Ishikawa (cell line): ENCODE measurements at regions not wholly inside any gene's neighbourhood (a gene's known extent, or its start where the extent isn't known, plus 50 kb on each side); places are given as distances from the start of the nearest gene placed in this dataset.

Source experiments
- CEBPB ChIP-seq: IDR thresholded peaks from 2 replicates; pipeline ENCODE4 v1.6.1; 2012
- CREB1 ChIP-seq: IDR thresholded peaks from 2 replicates; pipeline ENCODE4 v1.6.1; 2012; ENCODE audit warnings: low read depth
- EGR1 ChIP-seq: IDR thresholded peaks from 2 replicates; pipeline ENCODE4 v1.6.1; 2012
- EP300 ChIP-seq: IDR thresholded peaks from 2 replicates; pipeline ENCODE4 v1.6.1; 2012; ENCODE audit warnings: borderline replicate concordance
- FOXM1 ChIP-seq: IDR thresholded peaks from 2 replicates; pipeline ENCODE4 v1.6.1; 2012; ENCODE audit warnings: low read depth, borderline replicate concordance
- MAX ChIP-seq: IDR thresholded peaks from 2 replicates; pipeline ENCODE4 v1.6.1; 2012
- NFIC ChIP-seq: IDR thresholded peaks from 2 replicates; pipeline ENCODE4 v1.6.1; 2012
- RAD21 ChIP-seq: IDR thresholded peaks from 2 replicates; pipeline ENCODE4 v1.6.1; 2012; ENCODE audit warnings: low read depth
- REST ChIP-seq: IDR thresholded peaks from 2 replicates; pipeline ENCODE4 v1.6.1; 2012; ENCODE audit warnings: low read depth, mild to moderate bottlenecking
- TAF1 ChIP-seq: IDR thresholded peaks from 2 replicates; pipeline ENCODE4 v1.6.1; 2012; ENCODE audit warnings: low read depth, mild to moderate bottlenecking
- TCF12 ChIP-seq: IDR thresholded peaks from 2 replicates; pipeline ENCODE4 v1.6.1; 2012; ENCODE audit warnings: low read depth
- TEAD4 ChIP-seq: IDR thresholded peaks from 2 replicates; pipeline ENCODE4 v1.6.1; 2012
- USF1 ChIP-seq: IDR thresholded peaks from 2 replicates; pipeline ENCODE4 v1.6.1; 2012
- YY1 ChIP-seq: IDR thresholded peaks from 2 replicates; pipeline ENCODE4 v1.6.1; 2012; ENCODE audit warnings: low read depth
- ZBTB7A ChIP-seq: IDR thresholded peaks from 2 replicates; pipeline ENCODE4 v1.6.1; 2012; ENCODE audit warnings: low read depth

GRCh38 chr2:4553241-4553640 lies 849.9 kb downstream of the DCDC2C start:
- TF ChIP-seq EP300 (no peak), ZBTB7A (no peak), CREB1 (no peak), CEBPB (no peak), TCF12 (no peak), YY1 (no peak), NFIC (no peak)

- TF ChIP-seq YY1 (no peak), REST (no peak), NFIC (no peak), TEAD4 (no peak), CREB1 (no peak), EGR1 (no peak), USF1 (no peak), TCF12 (no peak), EP300 (no peak), CEBPB (no peak), ZBTB7A (no peak), TAF1 (no peak)
Observed at GRCh38 chr2:4556135-4556896, 852.9 kb downstream of the DCDC2C start.

GRCh38 chr2:4561196-4561595 lies 857.8 kb downstream of the DCDC2C start:
- TF ChIP-seq MAX (no peak), CEBPB (no peak), TAF1 (no peak), EGR1 (no peak), CREB1 (no peak), FOXM1 (no peak), EP300 (no peak), TEAD4 (no peak), USF1 (no peak), NFIC (no peak)

- TF ChIP-seq TAF1, result no peak
- no peak for TF ChIP-seq MAX
- TF ChIP-seq USF1, result no peak
- TF ChIP-seq CEBPB, result no peak
- no peak for TF ChIP-seq REST
- no peak for TF ChIP-seq ZBTB7A
- TF ChIP-seq RAD21, result no peak
- no peak for TF ChIP-seq CREB1
- no peak for TF ChIP-seq TCF12
- no peak for TF ChIP-seq EP300
- no peak for TF ChIP-seq FOXM1
- no peak for TF ChIP-seq EGR1
- no peak for TF ChIP-seq YY1
Observed at GRCh38 chr2:4576075-4576474, 872.7 kb downstream of the DCDC2C start.

GRCh38 chr2:4579977-4580376 lies 876.6 kb downstream of the DCDC2C start:
- TF ChIP-seq ZBTB7A (no peak), USF1 (no peak), REST (no peak), TEAD4 (no peak), EP300 (no peak), TCF12 (no peak), EGR1 (no peak), FOXM1 (no peak), CEBPB (no peak), RAD21 (no peak), CREB1 (no peak), TAF1 (no peak), NFIC (no peak)
